GM12872 (cell line): ENCODE measurements at regions not wholly inside any gene's neighbourhood (a gene's known extent, or its start where the extent isn't known, plus 50 kb on each side); places are given as distances from the start of the nearest gene placed in this dataset.

Experiments used
- TF ChIP-seq, protein P1 (sequence below): IDR thresholded peaks from 3 replicates; pipeline ENCODE4 v1.5.1; 2011; ENCODE audit warnings: low read depth, mild to moderate bottlenecking, low read length, moderate library complexity; ENCODE audit not compliant: insufficient read depth

- TF ChIP-seq, protein P1, sequence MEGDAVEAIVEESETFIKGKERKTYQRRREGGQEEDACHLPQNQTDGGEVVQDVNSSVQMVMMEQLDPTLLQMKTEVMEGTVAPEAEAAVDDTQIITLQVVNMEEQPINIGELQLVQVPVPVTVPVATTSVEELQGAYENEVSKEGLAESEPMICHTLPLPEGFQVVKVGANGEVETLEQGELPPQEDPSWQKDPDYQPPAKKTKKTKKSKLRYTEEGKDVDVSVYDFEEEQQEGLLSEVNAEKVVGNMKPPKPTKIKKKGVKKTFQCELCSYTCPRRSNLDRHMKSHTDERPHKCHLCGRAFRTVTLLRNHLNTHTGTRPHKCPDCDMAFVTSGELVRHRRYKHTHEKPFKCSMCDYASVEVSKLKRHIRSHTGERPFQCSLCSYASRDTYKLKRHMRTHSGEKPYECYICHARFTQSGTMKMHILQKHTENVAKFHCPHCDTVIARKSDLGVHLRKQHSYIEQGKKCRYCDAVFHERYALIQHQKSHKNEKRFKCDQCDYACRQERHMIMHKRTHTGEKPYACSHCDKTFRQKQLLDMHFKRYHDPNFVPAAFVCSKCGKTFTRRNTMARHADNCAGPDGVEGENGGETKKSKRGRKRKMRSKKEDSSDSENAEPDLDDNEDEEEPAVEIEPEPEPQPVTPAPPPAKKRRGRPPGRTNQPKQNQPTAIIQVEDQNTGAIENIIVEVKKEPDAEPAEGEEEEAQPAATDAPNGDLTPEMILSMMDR, result no peak
These were observed 606.0 kb downstream of the BUD13 start for GRCh38 chr11:116166573-116167465.

DNA sequence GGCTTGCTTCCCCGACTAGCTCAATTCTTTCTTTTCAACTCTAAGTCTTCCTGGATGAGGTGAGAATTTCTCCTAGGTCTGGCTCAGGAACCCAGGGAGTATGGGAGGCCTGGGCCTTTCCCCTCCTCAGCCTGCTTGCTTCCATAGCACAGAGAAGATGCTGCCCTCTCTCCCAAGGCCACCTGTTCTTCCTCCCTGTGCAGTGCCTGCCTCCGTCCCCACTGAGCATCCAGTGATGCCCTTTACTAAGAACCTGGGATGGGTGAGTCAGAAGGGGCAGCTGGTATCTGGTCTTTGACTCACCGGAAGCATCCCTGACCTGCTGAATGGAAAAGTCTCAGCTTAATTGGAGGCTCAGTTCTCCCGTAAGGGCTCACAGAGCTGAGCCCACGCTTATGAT, 607.9 kb downstream of the BUD13 start:
- TF ChIP-seq, protein P1, result no peak

- TF ChIP-seq, protein P1, result no peak
These were observed 609.9 kb downstream of the BUD13 start for GRCh38 chr11:116162886-116163230.

DNA sequence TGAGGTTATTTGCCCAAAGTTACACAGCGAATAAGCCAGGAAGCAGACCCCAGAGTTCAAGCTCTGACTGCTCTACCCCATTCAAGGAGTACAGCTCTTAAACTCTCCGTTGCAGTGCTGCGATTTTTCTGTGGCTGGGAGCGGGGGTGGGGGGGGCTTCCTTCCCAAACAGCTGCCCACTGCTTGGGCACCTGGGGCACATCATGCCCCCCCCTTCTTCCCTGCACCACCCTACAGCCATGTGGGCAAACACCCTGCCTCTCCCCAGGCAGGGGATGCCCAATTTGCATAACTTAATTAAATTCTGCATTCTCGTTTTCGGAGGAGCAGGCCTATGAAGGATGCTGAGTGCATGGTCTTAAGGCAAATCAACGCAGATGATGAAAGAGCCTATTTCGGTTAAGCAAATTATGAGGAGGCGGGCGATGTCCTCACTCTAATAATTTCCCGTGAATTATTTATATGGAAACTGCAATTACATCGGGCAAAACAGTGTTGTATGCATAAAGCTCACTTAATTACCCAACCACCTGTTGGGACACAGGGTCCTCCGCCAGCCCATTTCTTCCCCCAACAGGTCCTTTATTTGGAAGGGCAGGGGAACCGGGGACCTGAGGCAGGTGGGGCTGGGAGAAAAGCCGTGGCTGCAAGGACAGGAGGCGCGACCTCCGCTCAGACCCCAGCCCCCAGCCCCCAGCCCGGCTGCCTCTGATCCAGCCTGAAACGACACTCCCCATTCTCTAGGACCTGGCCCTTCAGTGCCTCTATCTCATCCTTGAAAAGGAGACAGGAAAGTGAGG, 610.5 kb downstream of the BUD13 start:
- TF ChIP-seq, protein P1, result no peak

GRCh38 chr11:116148645-116149044, 624.1 kb downstream of the BUD13 start:
- TF ChIP-seq, protein P1, result no peak

DNA sequence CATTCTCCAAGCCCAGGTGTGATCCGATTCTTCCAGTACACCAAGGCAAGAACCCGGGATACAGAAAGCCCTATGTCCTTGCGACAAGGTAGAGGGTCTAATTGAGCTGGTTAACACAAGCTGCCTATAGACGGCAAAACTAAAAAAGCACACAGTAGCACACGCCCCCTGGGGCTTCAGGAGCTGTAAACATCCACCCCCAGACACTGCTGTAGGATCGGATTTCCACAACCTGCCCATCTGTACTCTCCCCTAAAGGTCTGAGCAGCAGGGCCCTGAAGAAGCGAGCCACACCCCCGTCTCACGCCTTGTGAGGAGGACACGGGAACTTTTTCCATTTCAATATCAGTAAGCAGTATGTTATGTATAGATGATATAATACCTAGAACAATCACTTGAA, 624.7 kb downstream of the BUD13 start:
- TF ChIP-seq, protein P1, result no peak

DNA sequence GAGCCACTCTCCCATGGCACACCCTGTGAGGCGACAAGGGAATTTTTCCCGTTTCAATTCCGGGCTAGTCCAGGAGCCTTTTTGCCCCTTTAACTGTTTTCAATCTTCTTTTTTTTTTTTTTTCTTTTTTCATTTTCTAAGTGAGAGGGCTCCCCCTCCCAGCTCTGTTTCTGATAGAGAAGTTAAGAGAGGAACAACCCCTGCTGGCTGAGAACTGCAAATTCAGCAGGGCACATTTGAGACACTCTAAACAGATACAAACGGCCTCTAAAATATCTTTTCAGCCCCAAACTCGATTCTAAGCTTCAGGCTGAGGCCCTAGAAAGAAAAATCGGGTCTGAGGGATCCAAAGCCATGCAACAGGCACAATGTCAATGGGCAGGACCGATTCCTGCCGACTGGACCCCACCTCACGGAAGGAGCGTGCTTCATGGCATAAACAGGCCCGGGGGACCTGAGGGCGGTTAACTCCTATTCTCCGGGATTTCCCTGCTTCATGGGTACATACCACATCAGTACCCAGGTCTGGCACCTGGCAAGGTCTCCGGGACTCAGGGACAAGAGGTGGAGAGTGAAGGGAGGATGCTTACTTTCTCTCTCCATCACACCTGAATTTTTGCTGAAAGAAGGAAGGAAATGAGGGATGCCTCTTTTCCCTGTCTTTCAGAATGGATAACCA, 627.5 kb downstream of the BUD13 start:
- TF ChIP-seq, protein P1, result peak; percentile 14; the same call in 1 of the 3 replicates
